Panc1 (cell line): ENCODE measurements at regions not wholly inside any gene's neighbourhood (a gene's known extent, or its start where the extent isn't known, plus 50 kb on each side); places are given as distances from the start of the nearest gene placed in this dataset.

Experiments used
- ATAC-seq: fragments of 200-7000 bp; cut with Tn5 transposase; 2 replicates; pipeline ENCODE4 v1.9.1; 2020; ENCODE audit warnings: mild to moderate bottlenecking, moderate library complexity
- BruUV-seq: library from RNA; stranded (reverse); fragments of 400-500 nt; replicated peaks from 2 replicates; lab custom pipeline; 2021; lab: Mats Ljungman, UMichigan
- CTCF ChIA-PET: fragments of 300-600 bp; sonication (Branson Sonifier 250); formaldehyde crosslinking; loops from one replicate; lab custom pipeline; 2022; ENCODE audit warnings: antibody characterized with exemption; lab: Charles Lee
- POLR2A ChIA-PET: fragments of 300-600 bp; sonication (Branson Sonifier 250); formaldehyde crosslinking; loops from one replicate; lab custom pipeline; 2022; ENCODE audit warnings: antibody characterized with exemption; lab: Charles Lee
- DNase-seq: peaks from one replicate; pipeline ENCODE4 v3.0.0-alpha.2; 2010; ENCODE audit warnings: low read depth, low spot score
- H3K27ac ChIP-seq: 2 replicates; pipeline ENCODE4 v1.5.1; 2011; ENCODE audit warnings: mild to moderate bottlenecking, low read length, inconsistent platforms
- H3K27me3 ChIP-seq: fragments of 200-500 bp; sonication (Bioruptor generic); 2 replicates; pipeline ENCODE4 v1.6.0; 2014; ENCODE audit warnings: low read length, inconsistent platforms; ENCODE audit not compliant: control insufficient read depth, insufficient read depth
- H3K36me3 ChIP-seq: fragments of 200-500 bp; sonication (Bioruptor generic); 2 replicates; pipeline ENCODE4 v1.5.1; 2014; ENCODE audit warnings: inconsistent platforms, mild to moderate bottlenecking, low read length, moderate library complexity; ENCODE audit not compliant: control insufficient read depth, insufficient read depth
- H3K4me1 ChIP-seq: 2 replicates; pipeline ENCODE4 v1.5.1; 2011; ENCODE audit warnings: inconsistent platforms, mild to moderate bottlenecking, low read length, moderate library complexity; ENCODE audit not compliant: control insufficient read depth, insufficient read depth
- H3K4me3 ChIP-seq, 2 experiments: 2 replicates each; pipeline ENCODE4 v1.5.1; 2011 to 2012; ENCODE audit warnings: low read depth in 2 of 2, low read length in 2 of 2, mild to moderate bottlenecking in 2 of 2, inconsistent platforms in 1 of 2, moderate library complexity in 1 of 2
- H3K9me3 ChIP-seq: fragments of 200-500 bp; sonication (Bioruptor generic); 2 replicates; pipeline ENCODE4 v1.5.1; 2014; ENCODE audit warnings: low read depth, mild to moderate bottlenecking, inconsistent platforms, low read length, moderate library complexity; ENCODE audit not compliant: control insufficient read depth, insufficient read depth
- CTCF ChIP-seq: fragments of 450-650 bp; IDR thresholded peaks from 2 replicates; pipeline ENCODE4 v1.5.1; 2017; ENCODE audit warnings: mild to moderate bottlenecking
- POLR2AphosphoS5 ChIP-seq: IDR thresholded peaks from 2 replicates; pipeline ENCODE4 v1.6.1; 2012; ENCODE audit warnings: mild to moderate bottlenecking, low read depth, low read length, moderate library complexity
- SIN3A ChIP-seq: IDR thresholded peaks from 2 replicates; pipeline ENCODE4 v1.6.1; 2012; ENCODE audit warnings: low read depth, mild to moderate bottlenecking, low read length, moderate library complexity, borderline replicate concordance; ENCODE audit not compliant: insufficient read depth
- TCF7L2 ChIP-seq: IDR thresholded peaks from 2 replicates; pipeline ENCODE4 v1.6.1; 2011; ENCODE audit warnings: mild to moderate bottlenecking, low read depth, low read length, inconsistent platforms
- in situ Hi-C: cut with HindIII; loops from 2 replicates; pipeline ENCODE4 v1.10.0; 2016; ENCODE audit warnings: low sequenced_read_pairs, low pct_unique_long_range_greater_than_20kb
- intact Hi-C: fragments of 100-400 bp; cut with micrococcal nuclease; formaldehyde crosslinking; loops from one replicate; pipeline ENCODE4 v1.10.0; 2022; ENCODE audit not compliant: unreplicated experiment
- TF ChIP-seq, protein P1 (sequence below), 2 experiments: IDR thresholded peaks; 2 replicates each; pipeline ENCODE4 v1.6.1; 2011 to 2012; ENCODE audit warnings: low read depth in 2 of 2, control low read depth in 1 of 2, low read length in 1 of 2, mild to moderate bottlenecking in 1 of 2, moderate library complexity in 1 of 2; ENCODE audit not compliant: insufficient read depth in 1 of 2

DNA sequence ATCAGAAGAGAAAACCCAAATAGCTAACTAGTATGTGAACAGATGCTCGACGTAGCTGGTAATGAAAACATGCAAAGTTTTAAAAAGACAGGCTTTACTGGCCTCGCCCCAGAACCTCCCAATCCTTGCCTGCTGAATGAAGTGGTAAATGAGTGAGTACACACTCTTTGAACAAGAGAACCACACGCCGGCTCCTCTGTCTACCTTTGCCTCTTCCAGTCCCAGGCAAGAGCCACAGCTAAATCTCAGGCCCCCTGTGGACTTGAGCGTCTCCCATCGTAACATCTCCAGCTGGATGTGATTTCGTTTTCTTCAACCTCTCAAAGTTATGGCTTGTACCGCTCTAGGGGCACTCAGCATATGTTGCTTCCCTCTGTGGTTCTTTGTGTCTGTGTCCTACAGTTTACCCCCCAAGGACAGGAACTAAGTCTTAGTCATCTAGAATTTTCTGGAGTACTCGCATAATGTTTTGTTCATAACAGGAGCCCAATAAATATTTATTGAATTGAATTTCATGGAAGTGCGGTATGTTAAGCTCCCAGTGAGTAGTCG is 153.2 kb upstream of the TAB2 start:
- no peaks in the 10 kb centered on the region for H3K36me3 ChIP-seq
- ATAC-seq (no peak), DNase-seq (no peak)
- H3K4me3 ChIP-seq: no peak overlapping the region
- in situ Hi-C loops (no loop called here), intact Hi-C loops (no loop called here)
- H3K27ac ChIP-seq: no peak overlapping the region
- no peaks in the 10 kb centered on the region for H3K9me3 ChIP-seq
- ChIA-PET POLR2A (interaction anchor here (0.5 kb wide), 1 partner anchor 57 kb away, joined by 5 read pairs; no protein-coding TSS in a partner anchor), CTCF (no interaction called here)
- TF ChIP-seq, protein P1, sequence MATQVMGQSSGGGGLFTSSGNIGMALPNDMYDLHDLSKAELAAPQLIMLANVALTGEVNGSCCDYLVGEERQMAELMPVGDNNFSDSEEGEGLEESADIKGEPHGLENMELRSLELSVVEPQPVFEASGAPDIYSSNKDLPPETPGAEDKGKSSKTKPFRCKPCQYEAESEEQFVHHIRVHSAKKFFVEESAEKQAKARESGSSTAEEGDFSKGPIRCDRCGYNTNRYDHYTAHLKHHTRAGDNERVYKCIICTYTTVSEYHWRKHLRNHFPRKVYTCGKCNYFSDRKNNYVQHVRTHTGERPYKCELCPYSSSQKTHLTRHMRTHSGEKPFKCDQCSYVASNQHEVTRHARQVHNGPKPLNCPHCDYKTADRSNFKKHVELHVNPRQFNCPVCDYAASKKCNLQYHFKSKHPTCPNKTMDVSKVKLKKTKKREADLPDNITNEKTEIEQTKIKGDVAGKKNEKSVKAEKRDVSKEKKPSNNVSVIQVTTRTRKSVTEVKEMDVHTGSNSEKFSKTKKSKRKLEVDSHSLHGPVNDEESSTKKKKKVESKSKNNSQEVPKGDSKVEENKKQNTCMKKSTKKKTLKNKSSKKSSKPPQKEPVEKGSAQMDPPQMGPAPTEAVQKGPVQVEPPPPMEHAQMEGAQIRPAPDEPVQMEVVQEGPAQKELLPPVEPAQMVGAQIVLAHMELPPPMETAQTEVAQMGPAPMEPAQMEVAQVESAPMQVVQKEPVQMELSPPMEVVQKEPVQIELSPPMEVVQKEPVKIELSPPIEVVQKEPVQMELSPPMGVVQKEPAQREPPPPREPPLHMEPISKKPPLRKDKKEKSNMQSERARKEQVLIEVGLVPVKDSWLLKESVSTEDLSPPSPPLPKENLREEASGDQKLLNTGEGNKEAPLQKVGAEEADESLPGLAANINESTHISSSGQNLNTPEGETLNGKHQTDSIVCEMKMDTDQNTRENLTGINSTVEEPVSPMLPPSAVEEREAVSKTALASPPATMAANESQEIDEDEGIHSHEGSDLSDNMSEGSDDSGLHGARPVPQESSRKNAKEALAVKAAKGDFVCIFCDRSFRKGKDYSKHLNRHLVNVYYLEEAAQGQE (IDR thresholded peaks at IDR 0.05; ENCODE audit: insufficient read depth in 1 of 2, low read depth in 2 of 2, low read length in 1 of 2): no peak
- TF ChIP-seq CTCF (no peak), POLR2AphosphoS5 (no peak), TCF7L2 (no peak), SIN3A (no peak)
- H3K4me1 ChIP-seq: no peaks in the 10 kb centered on the region; the same call in 1 of the 2 replicates
- H3K27me3 ChIP-seq: no peaks in the 10 kb centered on the region
- no TSS peak for BruUV-seq

DNA sequence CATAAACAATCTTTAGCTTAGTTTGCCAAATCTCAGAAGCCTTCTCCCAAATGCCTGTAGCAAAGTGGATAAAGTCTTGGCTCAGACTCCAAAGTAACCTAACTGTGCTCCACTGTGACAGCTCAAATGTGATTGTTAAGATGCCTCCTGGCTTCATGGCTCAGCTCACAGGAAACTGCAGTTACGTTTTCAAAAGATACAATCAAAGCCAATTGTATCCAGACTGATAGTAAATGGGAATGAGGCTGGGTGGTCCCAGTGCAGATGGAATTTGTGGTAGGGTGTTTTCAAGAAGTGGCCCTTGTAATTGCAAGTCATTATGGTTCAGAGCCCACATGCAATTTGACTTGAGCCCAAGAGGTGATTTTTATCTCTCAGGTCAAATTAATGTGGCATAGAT is 151.2 kb upstream of the TAB2 start:
- DNase-seq: no peak
- ChIA-PET POLR2A (interaction anchor here (0.6 kb wide), 1 partner anchor 111 kb away, joined by 4 read pairs; no protein-coding TSS in a partner anchor), CTCF (no interaction called here)
- intact Hi-C loops: no loop called here
- Histone ChIP-seq H3K4me1 (no peaks in the 10 kb centered on the region; the same call in 1 of the 2 replicates), H3K27me3 (no peaks in the 10 kb centered on the region), H3K27ac (no peak overlapping the region), H3K36me3 (no peaks in the 10 kb centered on the region), H3K9me3 (no peaks in the 10 kb centered on the region), H3K4me3 (no peak overlapping the region)
- in situ Hi-C loops: no loop called here
- no TSS peak for BruUV-seq
- ATAC-seq: no peak; the same call in 1 of the 2 replicates
- TF ChIP-seq, protein P1 (IDR thresholded peaks at IDR 0.05; ENCODE audit: insufficient read depth in 1 of 2, low read depth in 2 of 2, low read length in 1 of 2): no peak
- TF ChIP-seq TCF7L2 (no peak), CTCF (no peak), SIN3A (no peak), POLR2AphosphoS5 (no peak)
